HFFc6 (cell line): ENCODE measurements at regions not wholly inside any gene's neighbourhood (a gene's known extent, or its start where the extent isn't known, plus 50 kb on each side); places are given as distances from the start of the nearest gene placed in this dataset.
A peak's percentile ranks its signal among the peaks of the same experiment; 100 is the strongest.
"Not testable (repeated sequence)": the region's sequence is repeated elsewhere in the genome, so short reads cannot be mapped to it uniquely, and the experiment has no call there.

Experiments
- DNase-seq: peaks from one replicate; pipeline ENCODE4 v3.0.0-alpha.2; 2018
- H3K27ac Mint-ChIP-seq: 2 replicates; pipeline ENCODE4 v1.8.0; 2020; ENCODE audit warnings: mild to moderate bottlenecking, mixed read lengths
- H3K27me3 Mint-ChIP-seq: 2 replicates; pipeline ENCODE4 v1.8.0; 2021; ENCODE audit warnings: mild to moderate bottlenecking, moderate library complexity, mixed read lengths; ENCODE audit not compliant: insufficient read depth
- H3K36me3 Mint-ChIP-seq: 2 replicates; pipeline ENCODE4 v1.8.0; 2021; ENCODE audit warnings: low read depth, mixed read lengths
- H3K4me1 Mint-ChIP-seq: 2 replicates; pipeline ENCODE4 v1.8.0; 2020; ENCODE audit warnings: low read depth, mixed read lengths
- H3K4me3 Mint-ChIP-seq: 2 replicates; pipeline ENCODE4 v1.8.0; 2020; ENCODE audit warnings: mild to moderate bottlenecking, moderate library complexity, mixed read lengths
- H3K9me3 Mint-ChIP-seq: 2 replicates; pipeline ENCODE4 v1.8.0; 2020; ENCODE audit warnings: mild to moderate bottlenecking, mixed read lengths
- CTCF ChIP-seq: fragments of 200-600 bp; sonication (generic); IDR thresholded peaks from 2 replicates; pipeline ENCODE4 v1.5.0; 2021; ENCODE audit warnings: antibody characterized with exemption, mild to moderate bottlenecking

DNA sequence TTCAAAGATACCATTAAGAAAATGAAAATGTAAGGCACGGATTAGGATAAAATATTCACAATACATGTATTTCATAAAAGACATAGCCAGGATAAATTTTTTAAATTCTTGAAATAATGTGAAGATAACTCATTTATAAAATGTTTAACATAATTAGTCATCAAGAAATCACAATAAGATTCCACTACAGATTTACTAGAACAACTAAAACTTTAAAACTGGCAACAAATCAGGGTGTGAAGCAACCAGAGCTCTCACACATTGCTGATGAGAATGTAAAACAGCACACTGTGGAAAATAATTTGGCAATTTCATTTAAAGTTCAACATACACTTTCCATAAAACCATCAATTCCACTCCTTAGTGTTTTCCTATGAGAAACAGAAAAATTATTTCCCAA lies 89.6 kb upstream of the UBE2E3 start:
- Mint-ChIP-seq H3K9me3 (no peaks in the 10 kb centered on the region), H3K4me1 (peaks cover 15% of the 10 kb centered on the region), H3K27ac (no peak overlapping the region), H3K27me3 (no peaks in the 10 kb centered on the region), H3K36me3 (peaks cover 12% of the 10 kb centered on the region; the same call in 1 of the 2 replicates), H3K4me3 (no peak overlapping the region)
- no peak for DNase-seq
- TF ChIP-seq CTCF = no peak

- Mint-ChIP-seq H3K27ac (no peak overlapping the region), H3K27me3 (peaks cover 2% of the 10 kb centered on the region), H3K4me3 (no peak overlapping the region), H3K36me3 (peaks cover 1% of the 10 kb centered on the region; the same call in 1 of the 2 replicates), H3K4me1 (no peaks in the 10 kb centered on the region), H3K9me3 (no peaks in the 10 kb centered on the region)
- no peak for TF ChIP-seq CTCF
- no peak for DNase-seq
Observed at GRCh38 chr2:180882959-180883358, 97.4 kb upstream of the UBE2E3 start.

GRCh38 chr2:180876506-180876905 lies 103.9 kb upstream of the UBE2E3 start:
- Mint-ChIP-seq H3K9me3 (peaks cover 4% of the 10 kb centered on the region; the same call in 1 of the 2 replicates), H3K36me3 (peaks cover 12% of the 10 kb centered on the region), H3K27ac (no peak overlapping the region), H3K4me3 (no peak overlapping the region), H3K27me3 (0 out of 2 replicates have a peak, but pooled peaks cover under 1% of the 10 kb centered on the region), H3K4me1 (peaks cover 23% of the 10 kb centered on the region)
- DNase-seq = no peak
- no peak for TF ChIP-seq CTCF

DNA sequence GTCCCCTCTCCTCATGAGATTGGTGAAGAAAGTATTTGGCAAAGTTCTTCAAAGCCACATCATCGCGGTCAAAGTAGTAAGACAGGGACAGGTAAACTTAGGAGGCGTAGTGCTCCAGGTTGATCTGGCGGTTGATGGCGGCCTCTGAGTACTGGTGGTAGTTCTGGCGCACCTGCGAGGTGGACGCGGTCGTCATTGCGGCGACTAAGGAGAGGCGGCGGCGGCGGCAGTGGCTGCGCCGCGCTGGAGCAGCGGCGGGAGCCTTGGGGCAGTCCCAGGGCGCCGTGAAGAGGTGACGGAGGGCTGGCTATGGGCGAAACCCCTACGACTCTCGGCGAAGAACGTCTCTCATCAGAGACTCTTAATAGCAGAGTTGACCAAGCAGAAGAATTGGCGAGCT lies 107.2 kb upstream of the UBE2E3 start:
- peaks cover 12% of the 10 kb centered on the region for H3K36me3 Mint-ChIP-seq
- no peak for TF ChIP-seq CTCF
- DNase-seq = no peak
- H3K27me3 Mint-ChIP-seq = peaks cover 3% of the 10 kb centered on the region; the same call in 1 of the 2 replicates
- H3K9me3 Mint-ChIP-seq = peaks cover 4% of the 10 kb centered on the region; the same call in 1 of the 2 replicates
- H3K27ac Mint-ChIP-seq = no peak overlapping the region
- H3K4me1 Mint-ChIP-seq = peaks cover 27% of the 10 kb centered on the region
- no peak overlapping the region for H3K4me3 Mint-ChIP-seq

GRCh38 chr2:180872781-180873180 lies 107.6 kb upstream of the UBE2E3 start:
- peaks cover 27% of the 10 kb centered on the region for H3K4me1 Mint-ChIP-seq
- H3K9me3 Mint-ChIP-seq, H3K36me3 Mint-ChIP-seq, H3K27me3 Mint-ChIP-seq, H3K27ac Mint-ChIP-seq, DNase-seq, H3K4me3 Mint-ChIP-seq: not testable (repeated sequence)

GRCh38 chr2:180872255-180872654 lies 108.2 kb upstream of the UBE2E3 start:
- DNase-seq = peak; percentile 52
- H3K36me3 Mint-ChIP-seq = peaks cover 5% of the 10 kb centered on the region; the same call in 1 of the 2 replicates
- H3K27ac Mint-ChIP-seq = no peak overlapping the region
- peaks cover 27% of the 10 kb centered on the region for H3K4me1 Mint-ChIP-seq
- H3K4me3 Mint-ChIP-seq = no peak overlapping the region
- H3K27me3 Mint-ChIP-seq = peaks cover 3% of the 10 kb centered on the region; the same call in 1 of the 2 replicates
- H3K9me3 Mint-ChIP-seq = peaks cover 4% of the 10 kb centered on the region; the same call in 1 of the 2 replicates
- TF ChIP-seq CTCF = no peak
